BJ (cell line): ENCODE measurements at regions not wholly inside any gene's neighbourhood (a gene's known extent, or its start where the extent isn't known, plus 50 kb on each side); places are given as distances from the start of the nearest gene placed in this dataset.

Source experiments
- CTCF ChIA-PET: fragments of 350-600 bp; formaldehyde crosslinking; extraction: SDS; loops from one replicate; lab custom pipeline; 2021; ENCODE audit warnings: antibody characterized with exemption, inconsistent platforms; lab: Yijun Ruan, JAX
- POLR2A ChIA-PET: fragments of 300-600 bp; sonication (Branson Sonifier 250); formaldehyde crosslinking; extraction: SDS; loops from one replicate; lab custom pipeline; 2021; ENCODE audit warnings: antibody characterized with exemption; lab: Charles Lee
- DNase-seq: peaks from one replicate; pipeline ENCODE4 v3.0.0-alpha.2; 2011; ENCODE audit warnings: low read depth
- H3K27me3 ChIP-seq: 2 replicates; pipeline ENCODE4 v1.6.0; 2011; ENCODE audit warnings: low read length; ENCODE audit not compliant: control insufficient read depth, insufficient read depth
- H3K36me3 ChIP-seq: 2 replicates; pipeline ENCODE4 v1.5.1; 2011; ENCODE audit warnings: low read length; ENCODE audit not compliant: control insufficient read depth, insufficient read depth
- H3K4me3 ChIP-seq: 2 replicates; pipeline ENCODE4 v1.5.1; 2011; ENCODE audit warnings: low read depth, mild to moderate bottlenecking, control low read depth, low read length
- TF ChIP-seq, protein P1 (sequence below): IDR thresholded peaks from 2 replicates; pipeline ENCODE4 v1.5.1; 2011; ENCODE audit warnings: low read depth, mild to moderate bottlenecking, control low read depth, inconsistent platforms, low read length, moderate library complexity; ENCODE audit not compliant: insufficient read depth

DNA sequence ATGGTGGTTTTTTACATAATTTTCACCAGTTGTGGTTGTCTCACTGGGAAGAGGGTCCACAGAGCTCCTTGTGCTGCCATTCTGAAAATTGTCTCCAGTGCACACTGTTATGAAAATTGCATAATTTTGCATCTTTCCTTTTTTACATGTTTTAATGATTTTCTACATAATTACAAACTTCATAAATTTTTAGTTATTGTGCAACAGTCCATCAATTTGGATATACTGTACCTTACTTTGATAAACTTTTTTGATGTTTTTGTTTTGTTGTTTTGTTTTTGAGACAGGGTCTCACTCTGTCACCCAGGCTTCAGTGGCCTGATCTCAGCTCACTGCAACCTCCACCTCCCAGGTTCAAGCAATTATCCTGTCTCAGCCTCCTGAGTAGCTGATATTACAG lies 70.6 kb upstream of the AUTS2 start:
- H3K4me3 ChIP-seq = no peak overlapping the region
- no peak for DNase-seq
- H3K27me3 ChIP-seq = no peaks in the 10 kb centered on the region
- CTCF ChIA-PET = no interaction called here
- H3K36me3 ChIP-seq = no peaks in the 10 kb centered on the region
- POLR2A ChIA-PET = no interaction called here
- TF ChIP-seq, protein P1, sequence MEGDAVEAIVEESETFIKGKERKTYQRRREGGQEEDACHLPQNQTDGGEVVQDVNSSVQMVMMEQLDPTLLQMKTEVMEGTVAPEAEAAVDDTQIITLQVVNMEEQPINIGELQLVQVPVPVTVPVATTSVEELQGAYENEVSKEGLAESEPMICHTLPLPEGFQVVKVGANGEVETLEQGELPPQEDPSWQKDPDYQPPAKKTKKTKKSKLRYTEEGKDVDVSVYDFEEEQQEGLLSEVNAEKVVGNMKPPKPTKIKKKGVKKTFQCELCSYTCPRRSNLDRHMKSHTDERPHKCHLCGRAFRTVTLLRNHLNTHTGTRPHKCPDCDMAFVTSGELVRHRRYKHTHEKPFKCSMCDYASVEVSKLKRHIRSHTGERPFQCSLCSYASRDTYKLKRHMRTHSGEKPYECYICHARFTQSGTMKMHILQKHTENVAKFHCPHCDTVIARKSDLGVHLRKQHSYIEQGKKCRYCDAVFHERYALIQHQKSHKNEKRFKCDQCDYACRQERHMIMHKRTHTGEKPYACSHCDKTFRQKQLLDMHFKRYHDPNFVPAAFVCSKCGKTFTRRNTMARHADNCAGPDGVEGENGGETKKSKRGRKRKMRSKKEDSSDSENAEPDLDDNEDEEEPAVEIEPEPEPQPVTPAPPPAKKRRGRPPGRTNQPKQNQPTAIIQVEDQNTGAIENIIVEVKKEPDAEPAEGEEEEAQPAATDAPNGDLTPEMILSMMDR = no peak

DNA sequence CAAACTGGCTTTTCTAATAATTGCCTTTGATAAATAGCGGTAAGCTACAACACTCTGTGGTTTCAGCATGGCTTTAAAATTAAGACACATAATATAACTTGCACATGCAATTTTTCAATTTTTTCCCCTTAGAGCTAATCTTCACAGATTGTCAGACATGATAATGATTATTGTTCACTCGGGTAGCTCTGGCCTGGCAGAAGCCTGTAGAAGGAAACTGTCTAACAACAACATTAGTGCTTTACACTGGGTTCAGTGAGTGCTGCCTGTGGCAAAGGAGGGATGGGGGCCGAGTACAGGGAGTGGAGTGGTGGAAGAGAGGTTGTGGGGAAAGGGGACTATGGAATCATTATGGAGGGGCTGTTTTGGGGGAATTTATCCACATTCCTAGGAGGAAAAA lies 67.2 kb upstream of the AUTS2 start:
- CTCF ChIA-PET = interaction anchor here (0.6 to 1.0 kb wide), 2 partner anchors 8 to 163 kb away, joined by 3 read pairs; no protein-coding TSS in a partner anchor
- H3K27me3 ChIP-seq = no peaks in the 10 kb centered on the region
- POLR2A ChIA-PET = no interaction called here
- H3K36me3 ChIP-seq = no peaks in the 10 kb centered on the region
- TF ChIP-seq, protein P1 = no peak
- no peak for DNase-seq
- H3K4me3 ChIP-seq = no peak overlapping the region

DNA sequence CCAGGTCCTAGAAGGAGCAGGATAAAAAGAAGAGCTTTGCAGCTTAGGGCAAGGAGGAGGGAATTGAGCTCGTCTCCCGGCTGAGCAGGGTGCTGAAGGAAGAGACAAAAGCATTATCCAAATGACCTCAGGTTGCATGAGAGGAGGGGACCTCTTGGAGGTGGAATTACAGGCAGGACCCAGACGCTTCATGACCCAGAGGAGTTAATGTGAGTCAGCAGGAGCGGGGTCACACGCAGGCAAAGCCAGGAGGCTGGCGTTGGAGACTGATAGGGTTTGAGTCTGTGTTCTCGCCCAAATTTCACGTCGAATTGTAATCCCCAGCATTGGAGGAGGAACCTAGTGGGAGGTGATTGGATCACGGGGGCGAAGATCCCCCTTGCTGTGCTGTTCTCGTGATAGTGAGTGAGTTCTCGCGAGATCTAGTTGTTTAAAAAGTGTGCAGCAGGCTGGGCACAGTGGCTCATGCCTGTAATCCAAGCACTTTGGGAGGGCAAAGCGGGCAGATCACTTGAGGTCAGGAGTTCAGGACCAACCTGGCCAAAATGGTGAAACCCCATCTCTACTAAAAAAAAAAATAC lies 63.7 kb upstream of the AUTS2 start:
- ChIA-PET CTCF (interaction anchor here (1.2 kb wide), 1 partner anchor 9 kb away, joined by 3 read pairs; no protein-coding TSS in a partner anchor), POLR2A (no interaction called here)
- H3K36me3 ChIP-seq = no peaks in the 10 kb centered on the region
- H3K27me3 ChIP-seq = no peaks in the 10 kb centered on the region
- H3K4me3 ChIP-seq = no peak overlapping the region
- DNase-seq = no peak
- TF ChIP-seq, protein P1 = no peak

DNA sequence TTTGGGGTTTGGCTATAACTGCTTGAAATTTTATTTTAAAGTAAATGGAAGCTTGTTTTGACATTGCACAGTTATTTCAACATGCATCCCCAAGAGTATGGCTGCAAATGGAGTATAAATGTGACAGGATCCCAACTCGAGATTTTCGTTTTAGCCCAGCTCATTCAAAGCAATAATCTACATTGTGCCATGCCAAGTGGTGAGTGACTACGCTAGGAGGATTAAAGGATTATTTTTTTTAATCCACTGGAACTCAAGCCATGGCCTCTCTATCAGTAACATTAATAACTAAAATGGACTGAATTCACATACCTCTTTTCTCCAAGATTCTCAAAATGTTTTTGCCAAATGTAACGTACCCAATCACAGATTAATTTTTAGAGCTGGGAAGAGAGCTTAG lies 60.6 kb upstream of the AUTS2 start:
- ChIA-PET CTCF (no interaction called here), POLR2A (no interaction called here)
- no peaks in the 10 kb centered on the region for H3K36me3 ChIP-seq
- no peaks in the 10 kb centered on the region for H3K27me3 ChIP-seq
- TF ChIP-seq, protein P1 = no peak
- no peak for DNase-seq
- H3K4me3 ChIP-seq = no peak overlapping the region

DNA sequence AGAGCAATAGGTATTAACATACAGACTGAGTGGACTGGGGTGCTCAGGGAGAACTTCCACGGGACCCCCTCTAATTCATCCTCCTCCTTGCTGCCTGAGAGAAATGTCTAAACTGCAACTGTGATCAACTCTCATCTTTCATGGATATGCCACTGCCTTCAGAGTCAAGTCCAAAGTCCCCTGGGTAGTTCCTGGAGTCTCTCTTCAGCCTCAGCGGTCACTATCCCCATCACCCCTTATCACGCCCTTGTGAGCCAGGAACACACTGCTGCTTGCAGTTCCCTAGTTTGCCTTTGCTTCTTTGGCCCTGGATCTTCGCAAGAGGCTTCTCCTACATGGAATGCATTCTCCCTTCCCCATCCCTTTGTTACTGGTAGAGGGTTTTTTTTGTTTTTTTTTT lies 58.7 kb upstream of the AUTS2 start:
- no peak for DNase-seq
- Histone ChIP-seq H3K4me3 (no peak overlapping the region), H3K36me3 (no peaks in the 10 kb centered on the region), H3K27me3 (no peaks in the 10 kb centered on the region)
- POLR2A ChIA-PET = no interaction called here
- CTCF ChIA-PET = interaction anchor here (1.0 kb wide), 1 partner anchor 9 kb away, joined by 3 read pairs; no protein-coding TSS in a partner anchor
- TF ChIP-seq, protein P1 = no peak
